Keratinocyte (primary cell): ENCODE measurements at regions not wholly inside any gene's neighbourhood (a gene's known extent, or its start where the extent isn't known, plus 50 kb on each side); places are given as distances from the start of the nearest gene placed in this dataset.

Experiments used
- DNase-seq: peaks from one replicate; pipeline ENCODE4 v3.0.0-alpha.2; 2011; ENCODE audit warnings: low read depth, missing footprints, low spot score
- FAIRE-seq: peaks from 2 replicates; lab custom pipeline; 2011; peaks lifted over from hg19 to GRCh38; lab: Jason Lieb, UNC
- H2AFZ ChIP-seq: 2 replicates; pipeline ENCODE4 v1.6.0; 2012; ENCODE audit warnings: low read length, control low read depth, inconsistent platforms; ENCODE audit not compliant: control insufficient read depth
- H3K27ac ChIP-seq: 2 replicates; pipeline ENCODE4 v1.5.1; 2011; ENCODE audit warnings: low read length; ENCODE audit not compliant: control insufficient read depth, insufficient read depth
- H3K27me3 ChIP-seq: 3 replicates; pipeline ENCODE4 v1.6.0; 2011; ENCODE audit warnings: low read length; ENCODE audit not compliant: control insufficient read depth, insufficient read depth; ENCODE audit errors: extremely low read depth
- H3K36me3 ChIP-seq, 2 experiments: 2 replicates in 1 of 2; 3 replicates in 1 of 2; pipeline ENCODE4 v1.5.1; 2011; ENCODE audit warnings: low read length in 2 of 2, mild to moderate bottlenecking in 1 of 2; ENCODE audit not compliant: control insufficient read depth in 2 of 2, insufficient read depth in 2 of 2; ENCODE audit errors: extremely low read depth in 1 of 2
- H3K4me1 ChIP-seq: 3 replicates; pipeline ENCODE4 v1.5.1; 2011; ENCODE audit warnings: low read length; ENCODE audit not compliant: control insufficient read depth, insufficient read depth; ENCODE audit errors: extremely low read depth
- H3K4me2 ChIP-seq: 3 replicates; pipeline ENCODE4 v1.6.0; 2011; ENCODE audit warnings: low read depth, low read length; ENCODE audit not compliant: control insufficient read depth, insufficient read depth; ENCODE audit errors: extremely low read depth
- H3K4me3 ChIP-seq, 3 experiments: fragments of 200-600 bp in 1 of 3; sonication (generic) in 1 of 3; 2 replicates in 2 of 3; 3 replicates in 1 of 3; pipeline ENCODE4 v1.5.1; 2011 to 2016; ENCODE audit warnings: low read length in 3 of 3, mild to moderate bottlenecking in 3 of 3, control low read depth in 2 of 3, inconsistent platforms in 1 of 3, low read depth in 1 of 3, mixed read lengths in 1 of 3, mixed run types in 1 of 3, moderate library complexity in 1 of 3; ENCODE audit not compliant: control insufficient read depth in 2 of 3, insufficient read depth in 2 of 3; ENCODE audit errors: extremely low read depth in 1 of 3
- H3K79me2 ChIP-seq: 2 replicates; pipeline ENCODE4 v1.6.0; 2012; ENCODE audit warnings: low read length; ENCODE audit not compliant: control insufficient read depth, insufficient read depth
- H3K9ac ChIP-seq: 3 replicates; pipeline ENCODE4 v1.6.0; 2011; ENCODE audit warnings: low read length; ENCODE audit not compliant: control insufficient read depth, insufficient read depth; ENCODE audit errors: extremely low read depth
- H3K9me1 ChIP-seq: 3 replicates; pipeline ENCODE4 v1.6.0; 2011; ENCODE audit warnings: low read length; ENCODE audit not compliant: control insufficient read depth, insufficient read depth; ENCODE audit errors: extremely low read depth
- H3K9me3 ChIP-seq: 2 replicates; pipeline ENCODE4 v1.5.1; 2012; ENCODE audit warnings: low read depth, low read length; ENCODE audit not compliant: control insufficient read depth
- H4K20me1 ChIP-seq: 3 replicates; pipeline ENCODE4 v1.6.0; 2011; ENCODE audit warnings: low read length; ENCODE audit not compliant: control insufficient read depth, insufficient read depth; ENCODE audit errors: extremely low read depth
- EZH2 ChIP-seq: IDR thresholded peaks from one replicate; pipeline ENCODE4 v1.6.1; 2012; ENCODE audit warnings: inconsistent platforms, mild to moderate bottlenecking, low read length, moderate library complexity
- dilution Hi-C: fragments of 300-500 bp; cut with MboI; formaldehyde crosslinking; loops from one replicate; pipeline ENCODE4 v1.7.0; 2020; ENCODE audit warnings: low sequenced_read_pairs; ENCODE audit not compliant: extremely low pct_ligation_motif_present
- TF ChIP-seq, protein P1 (sequence below), 3 experiments: IDR thresholded peaks in 1 of 3; conservative IDR thresholded peaks in 1 of 3; optimal IDR thresholded peaks in 1 of 3; 2 replicates in 2 of 3; 3 replicates in 1 of 3; pipeline versions ENCODE3 to v1.5.1; 2011; ENCODE audit warnings: low read length in 3 of 3, mild to moderate bottlenecking in 3 of 3, moderate library complexity in 2 of 3, control low read depth in 1 of 3, inconsistent platforms in 1 of 3; ENCODE audit not compliant: insufficient read depth in 2 of 3; ENCODE audit errors: extremely low read depth in 1 of 3

DNA sequence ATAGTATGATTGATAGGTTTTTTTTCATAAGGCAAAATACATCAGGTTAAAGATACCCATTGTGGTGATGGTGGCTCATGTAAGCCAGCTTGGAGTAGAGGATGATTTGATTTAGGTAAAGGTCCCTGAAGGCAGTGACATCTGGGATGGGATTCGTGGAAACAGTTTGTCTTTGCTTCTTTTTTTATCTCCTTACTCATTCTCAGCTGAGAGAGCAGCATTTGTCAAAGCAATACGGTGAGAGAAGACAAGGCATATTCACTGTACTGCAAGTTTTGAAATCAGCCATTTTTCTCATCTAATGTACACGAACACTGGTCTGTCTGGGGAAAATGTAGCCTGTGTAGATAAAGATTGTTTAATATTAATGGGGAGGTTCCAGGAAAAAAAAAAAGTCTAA, 749.1 kb downstream of the SQOR start:
- H4K20me1 ChIP-seq: no peaks in the 10 kb centered on the region
- no peaks in the 10 kb centered on the region for H3K36me3 ChIP-seq
- no peak overlapping the region for H3K9ac ChIP-seq
- no peak overlapping the region for H3K4me3 ChIP-seq
- no peaks in the 10 kb centered on the region for H3K9me1 ChIP-seq
- no peak overlapping the region for H3K27ac ChIP-seq
- TF ChIP-seq, protein P1, sequence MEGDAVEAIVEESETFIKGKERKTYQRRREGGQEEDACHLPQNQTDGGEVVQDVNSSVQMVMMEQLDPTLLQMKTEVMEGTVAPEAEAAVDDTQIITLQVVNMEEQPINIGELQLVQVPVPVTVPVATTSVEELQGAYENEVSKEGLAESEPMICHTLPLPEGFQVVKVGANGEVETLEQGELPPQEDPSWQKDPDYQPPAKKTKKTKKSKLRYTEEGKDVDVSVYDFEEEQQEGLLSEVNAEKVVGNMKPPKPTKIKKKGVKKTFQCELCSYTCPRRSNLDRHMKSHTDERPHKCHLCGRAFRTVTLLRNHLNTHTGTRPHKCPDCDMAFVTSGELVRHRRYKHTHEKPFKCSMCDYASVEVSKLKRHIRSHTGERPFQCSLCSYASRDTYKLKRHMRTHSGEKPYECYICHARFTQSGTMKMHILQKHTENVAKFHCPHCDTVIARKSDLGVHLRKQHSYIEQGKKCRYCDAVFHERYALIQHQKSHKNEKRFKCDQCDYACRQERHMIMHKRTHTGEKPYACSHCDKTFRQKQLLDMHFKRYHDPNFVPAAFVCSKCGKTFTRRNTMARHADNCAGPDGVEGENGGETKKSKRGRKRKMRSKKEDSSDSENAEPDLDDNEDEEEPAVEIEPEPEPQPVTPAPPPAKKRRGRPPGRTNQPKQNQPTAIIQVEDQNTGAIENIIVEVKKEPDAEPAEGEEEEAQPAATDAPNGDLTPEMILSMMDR (optimal IDR thresholded peaks at IDR 0.05 in 1 of 3, IDR thresholded peaks at IDR 0.05 in 1 of 3, conservative IDR thresholded peaks at IDR 0.05 in 1 of 3; ENCODE audit: extremely low read depth in 1 of 3, insufficient read depth in 2 of 3, low read length in 3 of 3): no peak
- no peak for TF ChIP-seq EZH2
- H3K27me3 ChIP-seq: no peaks in the 10 kb centered on the region
- FAIRE-seq (no peak), DNase-seq (no peak)
- H3K4me1 ChIP-seq: no peaks in the 10 kb centered on the region
- dilution Hi-C loops: no loop called here
- H3K9me3 ChIP-seq: no peaks in the 10 kb centered on the region
- no peaks in the 10 kb centered on the region for H3K79me2 ChIP-seq
- H2AFZ ChIP-seq: no peak overlapping the region
- H3K4me2 ChIP-seq: no peak overlapping the region

- TF ChIP-seq, protein P1 (optimal IDR thresholded peaks at IDR 0.05 in 1 of 3, IDR thresholded peaks at IDR 0.05 in 1 of 3, conservative IDR thresholded peaks at IDR 0.05 in 1 of 3; ENCODE audit: extremely low read depth in 1 of 3, insufficient read depth in 2 of 3, low read length in 3 of 3): no peak
- TF ChIP-seq EZH2: no peak
Measured at GRCh38 chr15:46386356-46386755, 751.5 kb downstream of the SQOR start.

More at GRCh38 chr15:46386356-46386755, 751.5 kb downstream of the SQOR start:
- Histone ChIP-seq H3K27ac (no peak overlapping the region), H3K9ac (no peak overlapping the region), H3K4me2 (no peak overlapping the region), H3K36me3 (no peaks in the 10 kb centered on the region), H3K9me3 (no peaks in the 10 kb centered on the region), H3K4me3 (no peak overlapping the region), H3K79me2 (no peaks in the 10 kb centered on the region), H3K4me1 (no peaks in the 10 kb centered on the region), H4K20me1 (no peaks in the 10 kb centered on the region), H3K27me3 (no peaks in the 10 kb centered on the region), H3K9me1 (no peaks in the 10 kb centered on the region), H2AFZ (no peak overlapping the region)
- dilution Hi-C loops: no loop called here
- no peak for DNase-seq
- no peak for FAIRE-seq
